Lower lobe of right lung (tissue), 2 donors: ENCODE measurements at regions not wholly inside any gene's neighbourhood (a gene's known extent, or its start where the extent isn't known, plus 50 kb on each side); places are given as distances from the start of the nearest gene placed in this dataset.

Experiments used
- ATAC-seq, 2 donors: fragments of 200-7000 bp; cut with Tn5 transposase; one replicate each; pipeline ENCODE4 v1.9.1; 2020 to 2022; ENCODE audit warnings: mild to moderate bottlenecking in 2 of 2, moderate library complexity in 2 of 2
- DNase-seq: peaks from one replicate; pipeline ENCODE4 v3.0.0-alpha.2; 2020
- H3K27ac ChIP-seq: fragments of 200-600 bp; one replicate; pipeline ENCODE4 v1.8.0; 2022
- H3K27me3 ChIP-seq: fragments of 200-600 bp; one replicate; pipeline ENCODE4 v1.8.0; 2022; ENCODE audit warnings: low read depth
- H3K36me3 ChIP-seq: fragments of 200-600 bp; one replicate; pipeline ENCODE4 v1.8.0; 2022; ENCODE audit warnings: mild to moderate bottlenecking
- H3K4me1 ChIP-seq: fragments of 200-600 bp; one replicate; pipeline ENCODE4 v1.8.0; 2022
- H3K4me3 ChIP-seq: fragments of 200-600 bp; one replicate; pipeline ENCODE4 v1.8.0; 2022; ENCODE audit warnings: mild to moderate bottlenecking
- H3K9me3 ChIP-seq: fragments of 200-600 bp; one replicate; pipeline ENCODE4 v1.8.0; 2022
- CTCF ChIP-seq: fragments of 200-600 bp; IDR thresholded peaks from one replicate; pipeline ENCODE4 v1.8.0; 2022; ENCODE audit warnings: antibody characterized with exemption, mild to moderate bottlenecking
- intact Hi-C: fragments of 100-400 bp; cut with DNase I; formaldehyde crosslinking; loops from one replicate; pipeline ENCODE4 v1.11.0; 2022
- donor health status: DM: no; HTN: yes; CAD: no; lungs with severe emphysema.

- no peak overlapping the region for H3K27ac ChIP-seq
- DNase-seq = no peak
- no peak for TF ChIP-seq CTCF
- no peaks in the 10 kb centered on the region for H3K36me3 ChIP-seq
- ATAC-seq = peak in 1 of 2 donors; percentile 12
- H3K4me3 ChIP-seq = no peak overlapping the region
- intact Hi-C loops = no loop called here
- no peaks in the 10 kb centered on the region for H3K9me3 ChIP-seq
- H3K27me3 ChIP-seq = no peaks in the 10 kb centered on the region
- H3K4me1 ChIP-seq = peaks cover 6% of the 10 kb centered on the region
Observed at GRCh38 chr21:28627691-28628090, 365.0 kb downstream of the LTN1 start.

- Histone ChIP-seq H3K9me3 (no peaks in the 10 kb centered on the region), H3K36me3 (no peaks in the 10 kb centered on the region), H3K27me3 (no peaks in the 10 kb centered on the region), H3K4me3 (no peak overlapping the region), H3K4me1 (peaks cover 6% of the 10 kb centered on the region), H3K27ac (no peak overlapping the region)
- TF ChIP-seq CTCF = no peak
- no peak for ATAC-seq
- intact Hi-C loops = no loop called here
- DNase-seq = no peak
Observed at GRCh38 chr21:28627261-28627660, 365.4 kb downstream of the LTN1 start.

- intact Hi-C loops = no loop called here
- Histone ChIP-seq H3K36me3 (no peaks in the 10 kb centered on the region), H3K27me3 (no peaks in the 10 kb centered on the region), H3K4me1 (peaks cover 6% of the 10 kb centered on the region), H3K9me3 (no peaks in the 10 kb centered on the region), H3K27ac (no peak overlapping the region), H3K4me3 (no peak overlapping the region)
- no peak for TF ChIP-seq CTCF
- ATAC-seq (no peak), DNase-seq (no peak)
Observed at GRCh38 chr21:28624626-28625025, 368.1 kb downstream of the LTN1 start.

GRCh38 chr21:28617300-28617699, 375.4 kb downstream of the LTN1 start:
- Histone ChIP-seq H3K4me3 (no peak overlapping the region), H3K36me3 (no peaks in the 10 kb centered on the region), H3K27me3 (no peaks in the 10 kb centered on the region), H3K27ac (no peak overlapping the region), H3K4me1 (no peaks in the 10 kb centered on the region), H3K9me3 (no peaks in the 10 kb centered on the region)
- DNase-seq (no peak), ATAC-seq (no peak)
- intact Hi-C loops = no loop called here
- TF ChIP-seq CTCF = no peak

GRCh38 chr21:28615276-28615675, 377.4 kb downstream of the LTN1 start:
- no peak for TF ChIP-seq CTCF
- Histone ChIP-seq H3K27ac (no peak overlapping the region), H3K27me3 (no peaks in the 10 kb centered on the region), H3K4me1 (no peaks in the 10 kb centered on the region), H3K36me3 (no peaks in the 10 kb centered on the region), H3K9me3 (no peaks in the 10 kb centered on the region), H3K4me3 (no peak overlapping the region)
- DNase-seq (no peak), ATAC-seq (no peak)
- intact Hi-C loops = no loop called here

GRCh38 chr21:28614791-28615190, 377.9 kb downstream of the LTN1 start:
- Histone ChIP-seq H3K27ac (no peak overlapping the region), H3K9me3 (no peaks in the 10 kb centered on the region), H3K36me3 (no peaks in the 10 kb centered on the region), H3K4me3 (no peak overlapping the region), H3K4me1 (no peaks in the 10 kb centered on the region), H3K27me3 (no peaks in the 10 kb centered on the region)
- TF ChIP-seq CTCF = no peak
- DNase-seq = no peak
- intact Hi-C loops = no loop called here
- ATAC-seq = no peak
